Liver (tissue), 8 donors: ENCODE measurements at regions not wholly inside any gene's neighbourhood (a gene's known extent, or its start where the extent isn't known, plus 50 kb on each side); places are given as distances from the start of the nearest gene placed in this dataset.
"Not testable (repeated sequence)": the region's sequence is repeated elsewhere in the genome, so short reads cannot be mapped to it uniquely, and the experiment has no call there.

ENCODE experiments used
- DNase-seq: peaks from one replicate; pipeline ENCODE4 v3.0.0-alpha.2; 2017; ENCODE audit warnings: low spot score
- H3K27ac ChIP-seq, 2 donors: one replicate each; pipeline ENCODE4 v1.7.0; 2013; ENCODE audit warnings: inconsistent platforms in 2 of 2, low read length in 2 of 2, control low read depth in 1 of 2, low read depth in 1 of 2, mild to moderate bottlenecking in 1 of 2
- H3K27me3 ChIP-seq, 4 donors: one replicate each; pipeline versions ENCODE4 v1.6.1 to v1.7.0; 2013; ENCODE audit warnings: low read length in 3 of 4, inconsistent platforms in 1 of 4, mild to moderate bottlenecking in 1 of 4, moderate library complexity in 1 of 4; ENCODE audit not compliant: control insufficient read depth in 4 of 4, insufficient read depth in 4 of 4
- H3K36me3 ChIP-seq, 4 donors: one replicate each; pipeline versions ENCODE4 v1.6.1 to v1.7.0; 2013; ENCODE audit warnings: low read length in 3 of 4, mild to moderate bottlenecking in 3 of 4, low read depth in 1 of 4, moderate library complexity in 1 of 4; ENCODE audit not compliant: control insufficient read depth in 4 of 4, insufficient read depth in 3 of 4
- H3K4me1 ChIP-seq, 4 donors: one replicate each; pipeline versions ENCODE4 v1.6.1 to v1.7.0; 2013; ENCODE audit warnings: low read length in 3 of 4, mild to moderate bottlenecking in 3 of 4, moderate library complexity in 1 of 4; ENCODE audit not compliant: control insufficient read depth in 4 of 4, insufficient read depth in 4 of 4
- H3K4me3 ChIP-seq, 3 donors: one replicate each; pipeline versions ENCODE4 v1.6.1 to v1.7.0; 2013; ENCODE audit warnings: low read length in 3 of 3, control low read depth in 1 of 3, low read depth in 1 of 3, mild to moderate bottlenecking in 1 of 3
- H3K9ac ChIP-seq, 2 donors: one replicate each; pipeline ENCODE4 v1.7.0; 2013; ENCODE audit warnings: low read length in 2 of 2, mild to moderate bottlenecking in 2 of 2, moderate library complexity in 2 of 2, control low read depth in 1 of 2, low read depth in 1 of 2
- H3K9me3 ChIP-seq, 4 donors: one replicate each; pipeline versions ENCODE4 v1.6.1 to v1.7.0; 2013; ENCODE audit warnings: low read length in 3 of 4; ENCODE audit not compliant: control insufficient read depth in 4 of 4
- CTCF ChIP-seq: fragments of 150-350 bp; IDR thresholded peaks from 2 replicates; pipeline ENCODE4 v1.5.1; 2017; ENCODE audit warnings: improper control_type of control experiment, low read depth, low read length; ENCODE audit not compliant: missing input control
- EGR1 ChIP-seq, 2 donors: IDR thresholded peaks; 2 replicates each; pipeline ENCODE4 v1.6.1; 2016 to 2018; ENCODE audit warnings: antibody characterized with exemption in 2 of 2, low read depth in 2 of 2
- FOXA1 ChIP-seq: IDR thresholded peaks from 2 replicates; pipeline ENCODE4 v1.6.1; 2016; ENCODE audit warnings: antibody characterized with exemption
- FOXA2 ChIP-seq: IDR thresholded peaks from 2 replicates; pipeline ENCODE4 v1.6.1; 2016; ENCODE audit warnings: antibody characterized with exemption
- GABPA ChIP-seq, 2 donors: IDR thresholded peaks in 1 of 2; conservative IDR thresholded peaks in 1 of 2; 2 replicates each; pipeline ENCODE4 v1.6.1; 2016; ENCODE audit warnings: antibody characterized with exemption in 2 of 2, mild to moderate bottlenecking in 1 of 2, moderate library complexity in 1 of 2
- HNF4A ChIP-seq, 2 donors: conservative IDR thresholded peaks; 2 replicates each; pipeline ENCODE4 v1.6.1; 2016; ENCODE audit warnings: antibody characterized with exemption in 2 of 2, mild to moderate bottlenecking in 2 of 2
- HNF4G ChIP-seq: IDR thresholded peaks from 2 replicates; pipeline ENCODE4 v1.6.1; 2016; ENCODE audit warnings: antibody characterized with exemption
- JUND ChIP-seq, 2 donors: IDR thresholded peaks; 2 replicates each; pipeline ENCODE4 v1.6.1; 2016; ENCODE audit warnings: antibody characterized with exemption in 2 of 2
- MAX ChIP-seq: IDR thresholded peaks from 2 replicates; pipeline ENCODE4 v1.6.1; 2016; ENCODE audit warnings: antibody characterized with exemption
- NR2F2 ChIP-seq: IDR thresholded peaks from 2 replicates; pipeline ENCODE4 v1.6.1; 2016; ENCODE audit warnings: antibody characterized with exemption
- RAD21 ChIP-seq, 2 donors: IDR thresholded peaks; 2 replicates each; pipeline ENCODE4 v1.6.1; 2016; ENCODE audit warnings: antibody characterized with exemption in 2 of 2, mild to moderate bottlenecking in 2 of 2
- REST ChIP-seq: IDR thresholded peaks from 2 replicates; pipeline ENCODE4 v1.6.1; 2016; ENCODE audit warnings: antibody characterized with exemption, mild to moderate bottlenecking
- RXRA ChIP-seq, 2 donors: IDR thresholded peaks; 2 replicates each; pipeline ENCODE4 v1.6.1; 2017 to 2018; ENCODE audit warnings: antibody characterized with exemption in 2 of 2, mild to moderate bottlenecking in 1 of 2
- SP1 ChIP-seq: IDR thresholded peaks from 2 replicates; pipeline ENCODE4 v1.6.1; 2018; ENCODE audit warnings: antibody characterized with exemption, mild to moderate bottlenecking
- TAF1 ChIP-seq: conservative IDR thresholded peaks from 2 replicates; pipeline ENCODE4 v1.6.1; 2016; ENCODE audit warnings: antibody characterized with exemption, mild to moderate bottlenecking
- YY1 ChIP-seq: IDR thresholded peaks from 2 replicates; pipeline ENCODE4 v1.6.1; 2016; ENCODE audit warnings: antibody characterized with exemption, mild to moderate bottlenecking
- WGBS: extraction: QIAGEN DNeasy Blood & Tissue Kit; methylation state at CpG from one replicate; pipeline ENCODE4 v1.1.7; 2013; 5-methylcytosine and 5-hydroxymethylcytosine counted together
- TF ChIP-seq, protein P1 (sequence below): IDR thresholded peaks from 2 replicates; pipeline ENCODE4 v1.6.1; 2016; ENCODE audit warnings: antibody characterized with exemption
- TF ChIP-seq, protein P2 (sequence below): IDR thresholded peaks from 2 replicates; pipeline ENCODE4 v1.6.1; 2016; ENCODE audit warnings: antibody characterized with exemption
- donor health status: healthy.
- donor health status: healthy.
- donor health status: healthy.
- donor health status: healthy.
- donor health status: healthy.

GRCh38 chr14:99036611-99037293 is 235.2 kb downstream of the BCL11B start:
- Histone ChIP-seq H3K27ac (peak overlapping the region; percentile 13 to 41), H3K4me3 (no peak overlapping the region), H3K9me3 (no peaks in the 10 kb centered on the region), H3K27me3 (no peaks in the 10 kb centered on the region), H3K4me1 (no peaks in the 10 kb centered on the region), H3K9ac (no peak overlapping the region), H3K36me3 (no peaks in the 10 kb centered on the region)
- DNase-seq = no peak
- WGBS = 86% methylated on average over 25 of the region's 25 CpGs
- TF ChIP-seq FOXA1 (no peak), RXRA (IDR thresholded peaks at IDR 0.05) (no peak), CTCF (no peak), RAD21 (IDR thresholded peaks at IDR 0.05) (no peak), SP1 (no peak), MAX (no peak), JUND (IDR thresholded peaks at IDR 0.05) (no peak), FOXA2 (no peak), REST (no peak), HNF4A (conservative IDR thresholded peaks at IDR 0.05) (no peak), GABPA (IDR thresholded peaks at IDR 0.05 in 1 of 2, conservative IDR thresholded peaks at IDR 0.05 in 1 of 2) (no peak), HNF4G (no peak), TAF1 (no peak), EGR1 (IDR thresholded peaks at IDR 0.05; ENCODE audit: low read depth in 2 of 2) (no peak), YY1 (no peak), NR2F2 (no peak)
- TF ChIP-seq, protein P1, sequence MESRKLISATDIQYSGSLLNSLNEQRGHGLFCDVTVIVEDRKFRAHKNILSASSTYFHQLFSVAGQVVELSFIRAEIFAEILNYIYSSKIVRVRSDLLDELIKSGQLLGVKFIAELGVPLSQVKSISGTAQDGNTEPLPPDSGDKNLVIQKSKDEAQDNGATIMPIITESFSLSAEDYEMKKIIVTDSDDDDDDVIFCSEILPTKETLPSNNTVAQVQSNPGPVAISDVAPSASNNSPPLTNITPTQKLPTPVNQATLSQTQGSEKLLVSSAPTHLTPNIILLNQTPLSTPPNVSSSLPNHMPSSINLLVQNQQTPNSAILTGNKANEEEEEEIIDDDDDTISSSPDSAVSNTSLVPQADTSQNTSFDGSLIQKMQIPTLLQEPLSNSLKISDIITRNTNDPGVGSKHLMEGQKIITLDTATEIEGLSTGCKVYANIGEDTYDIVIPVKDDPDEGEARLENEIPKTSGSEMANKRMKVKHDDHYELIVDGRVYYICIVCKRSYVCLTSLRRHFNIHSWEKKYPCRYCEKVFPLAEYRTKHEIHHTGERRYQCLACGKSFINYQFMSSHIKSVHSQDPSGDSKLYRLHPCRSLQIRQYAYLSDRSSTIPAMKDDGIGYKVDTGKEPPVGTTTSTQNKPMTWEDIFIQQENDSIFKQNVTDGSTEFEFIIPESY = no peak
- TF ChIP-seq, protein P2, sequence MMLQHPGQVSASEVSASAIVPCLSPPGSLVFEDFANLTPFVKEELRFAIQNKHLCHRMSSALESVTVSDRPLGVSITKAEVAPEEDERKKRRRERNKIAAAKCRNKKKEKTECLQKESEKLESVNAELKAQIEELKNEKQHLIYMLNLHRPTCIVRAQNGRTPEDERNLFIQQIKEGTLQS = no peak

DNA sequence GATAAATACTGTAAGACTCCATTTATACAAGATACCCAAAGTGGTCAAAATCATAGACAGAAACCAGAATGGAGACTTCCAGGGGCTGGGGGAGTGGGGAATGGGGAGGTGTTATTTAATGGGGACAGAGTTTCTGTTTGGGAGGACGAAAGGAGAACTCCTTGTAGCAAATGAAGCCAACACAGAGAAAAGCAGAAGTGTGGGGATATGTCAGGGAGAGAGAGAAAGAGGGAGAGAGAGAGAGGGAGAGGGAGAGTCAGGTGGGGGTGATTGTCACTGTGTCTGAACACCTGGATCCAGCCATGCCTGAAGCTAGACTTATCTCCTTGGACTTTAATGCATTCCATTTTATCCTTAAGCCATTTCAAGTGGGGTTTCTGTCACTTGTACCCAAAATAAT is 234.7 kb downstream of the BCL11B start:
- not testable (repeated sequence) for DNase-seq, H3K27me3 ChIP-seq, H3K4me3 ChIP-seq, H3K9me3 ChIP-seq, H3K36me3 ChIP-seq, H3K27ac ChIP-seq, H3K9ac ChIP-seq, H3K4me1 ChIP-seq
- 74% methylated on average over 1 of the region's 1 CpG for WGBS
